Fibroblast of lung (primary cell): ENCODE measurements at regions not wholly inside any gene's neighbourhood (a gene's known extent, or its start where the extent isn't known, plus 50 kb on each side); places are given as distances from the start of the nearest gene placed in this dataset.

Experiments used
- CTCF ChIP-seq, 2 donors: IDR thresholded peaks in 1 of 2; conservative IDR thresholded peaks in 1 of 2; 1 replicate in 1 of 2; 2 replicates in 1 of 2; pipeline ENCODE4 v1.5.1; 2011 to 2012; ENCODE audit warnings: low read length in 2 of 2, control low read depth in 1 of 2, inconsistent platforms in 1 of 2, low read depth in 1 of 2, mild to moderate bottlenecking in 1 of 2
- EZH2 ChIP-seq: IDR thresholded peaks from 2 replicates; pipeline ENCODE4 v1.5.1; 2012; ENCODE audit warnings: low read length, control low read depth, mild to moderate bottlenecking; ENCODE audit errors: missing control alignments

- no peak for TF ChIP-seq CTCF (conservative IDR thresholded peaks at IDR 0.05 in 1 of 2, IDR thresholded peaks at IDR 0.05 in 1 of 2; ENCODE audit: low read depth in 1 of 2, low read length in 2 of 2)
- TF ChIP-seq EZH2, result no peak
Measured at GRCh38 chr14:101197595-101198397, 294.3 kb upstream of the RTL1 start.
